Nephron (organoid): ENCODE measurements at regions not wholly inside any gene's neighbourhood (a gene's known extent, or its start where the extent isn't known, plus 50 kb on each side); places are given as distances from the start of the nearest gene placed in this dataset.

Experiments used
- H3K27ac Mint-ChIP-seq, 3 experiments: 2 replicates each; pipeline ENCODE4 v1.8.0; 2020; ENCODE audit warnings: mixed read lengths in 3 of 3, mild to moderate bottlenecking in 2 of 3, moderate library complexity in 1 of 3
- H3K27me3 Mint-ChIP-seq: 2 replicates; pipeline ENCODE4 v1.8.0; 2021; ENCODE audit warnings: low read depth, mild to moderate bottlenecking, moderate library complexity, mixed read lengths
- H3K36me3 Mint-ChIP-seq: 2 replicates; pipeline ENCODE4 v1.8.0; 2020; ENCODE audit warnings: low read depth, mixed read lengths
- H3K4me1 Mint-ChIP-seq: 2 replicates; pipeline ENCODE4 v1.8.0; 2020; ENCODE audit warnings: mixed read lengths
- H3K4me3 Mint-ChIP-seq, 3 experiments: 2 replicates each; pipeline ENCODE4 v1.8.0; 2020; ENCODE audit warnings: mild to moderate bottlenecking in 3 of 3, mixed read lengths in 3 of 3, moderate library complexity in 2 of 3
- H3K9me3 Mint-ChIP-seq: 2 replicates; pipeline ENCODE4 v1.8.0; 2020; ENCODE audit warnings: mixed read lengths
- CTCF ChIP-seq, 3 experiments: fragments of 200-600 bp; sonication (generic); IDR thresholded peaks; one replicate each; pipeline ENCODE4 v1.5.0; 2021; ENCODE audit warnings: antibody characterized with exemption in 3 of 3; ENCODE audit not compliant: unreplicated experiment in 3 of 3

- H3K4me1 Mint-ChIP-seq, result peaks cover 6% of the 10 kb centered on the region
- no peaks in the 10 kb centered on the region for H3K36me3 Mint-ChIP-seq
- no peak overlapping the region for H3K4me3 Mint-ChIP-seq
- no peak for TF ChIP-seq CTCF (IDR thresholded peaks at IDR 0.05; ENCODE audit: unreplicated experiment in 3 of 3)
- no peaks in the 10 kb centered on the region for H3K27me3 Mint-ChIP-seq
- no peak overlapping the region for H3K27ac Mint-ChIP-seq
- peaks cover 5% of the 10 kb centered on the region for H3K9me3 Mint-ChIP-seq
Observed at GRCh38 chrX:9160698-9161329, 126.9 kb upstream of the FAM9B start.

- H3K27me3 Mint-ChIP-seq, result no peaks in the 10 kb centered on the region
- H3K4me3 Mint-ChIP-seq, result no peak overlapping the region
- H3K9me3 Mint-ChIP-seq, result peaks cover 16% of the 10 kb centered on the region
- H3K27ac Mint-ChIP-seq, result no peak overlapping the region
- peaks cover 6% of the 10 kb centered on the region for H3K4me1 Mint-ChIP-seq
- no peak for TF ChIP-seq CTCF (IDR thresholded peaks at IDR 0.05; ENCODE audit: unreplicated experiment in 3 of 3)
- peaks cover 4% of the 10 kb centered on the region for H3K36me3 Mint-ChIP-seq
Observed at GRCh38 chrX:9162698-9163097, 128.8 kb upstream of the FAM9B start.

- no peaks in the 10 kb centered on the region for H3K27me3 Mint-ChIP-seq
- no peak for TF ChIP-seq CTCF (IDR thresholded peaks at IDR 0.05; ENCODE audit: unreplicated experiment in 3 of 3)
- peaks cover 6% of the 10 kb centered on the region for H3K4me1 Mint-ChIP-seq
- H3K4me3 Mint-ChIP-seq, result no peak overlapping the region
- H3K27ac Mint-ChIP-seq, result peak overlapping the region; percentile 12 to 69 (median 62)
- peaks cover 19% of the 10 kb centered on the region for H3K9me3 Mint-ChIP-seq
- peaks cover 4% of the 10 kb centered on the region for H3K36me3 Mint-ChIP-seq
Observed at GRCh38 chrX:9163214-9163709, 129.3 kb upstream of the FAM9B start.

- H3K27ac Mint-ChIP-seq, result no peak overlapping the region
- no peak for TF ChIP-seq CTCF (IDR thresholded peaks at IDR 0.05; ENCODE audit: unreplicated experiment in 3 of 3)
- peaks cover 6% of the 10 kb centered on the region for H3K4me1 Mint-ChIP-seq
- peaks cover 18% of the 10 kb centered on the region for H3K9me3 Mint-ChIP-seq
- peaks cover 8% of the 10 kb centered on the region for H3K36me3 Mint-ChIP-seq
- no peaks in the 10 kb centered on the region for H3K27me3 Mint-ChIP-seq
- no peak overlapping the region for H3K4me3 Mint-ChIP-seq
Observed at GRCh38 chrX:9164086-9164485, 130.2 kb upstream of the FAM9B start.

GRCh38 chrX:9164533-9165426, 130.9 kb upstream of the FAM9B start:
- TF ChIP-seq CTCF (IDR thresholded peaks at IDR 0.05; ENCODE audit: unreplicated experiment in 3 of 3), result no peak
- no peak overlapping the region for H3K4me3 Mint-ChIP-seq
- H3K27ac Mint-ChIP-seq, result peak overlapping the region in 1 of 3 experiments; percentile 1
- no peaks in the 10 kb centered on the region for H3K27me3 Mint-ChIP-seq
- peaks cover 18% of the 10 kb centered on the region for H3K9me3 Mint-ChIP-seq
- peaks cover 6% of the 10 kb centered on the region for H3K4me1 Mint-ChIP-seq
- peaks cover 8% of the 10 kb centered on the region for H3K36me3 Mint-ChIP-seq
